Activated CD8-positive, alpha-beta T cell treated with anti-CD3 and anti-CD28 coated beads for 36 hours (primary cell): ENCODE measurements at regions not wholly inside any gene's neighbourhood (a gene's known extent, or its start where the extent isn't known, plus 50 kb on each side); places are given as distances from the start of the nearest gene placed in this dataset.

Source experiments
- ATAC-seq: fragments of 200-7000 bp; cut with Tn5 transposase; one replicate; pipeline ENCODE4 v1.10.0; 2021; ENCODE audit warnings: mild to moderate bottlenecking, moderate library complexity
- CTCF ChIA-PET: fragments of 350-600 bp; sonication (Branson Sonifier 250); formaldehyde crosslinking; loops from one replicate; lab custom pipeline; 2021; ENCODE audit warnings: antibody characterized with exemption; lab: Charles Lee
- POLR2A ChIA-PET: fragments of 350-600 bp; sonication (Branson Sonifier 250); formaldehyde crosslinking; loops from one replicate; lab custom pipeline; 2021; ENCODE audit warnings: antibody characterized with exemption; lab: Charles Lee
- DNase-seq: peaks from one replicate; pipeline ENCODE4 v3.0.0-alpha.2; 2020
- H3K27ac Mint-ChIP-seq: one replicate; pipeline ENCODE4 v1.8.0; 2021; ENCODE audit warnings: mild to moderate bottlenecking, mixed read lengths
- H3K27me3 Mint-ChIP-seq: one replicate; pipeline ENCODE4 v1.8.0; 2021; ENCODE audit warnings: mixed read lengths
- H3K36me3 Mint-ChIP-seq: one replicate; pipeline ENCODE4 v1.8.0; 2021; ENCODE audit warnings: low read depth, mixed read lengths
- H3K4me1 Mint-ChIP-seq: one replicate; pipeline ENCODE4 v1.8.0; 2021; ENCODE audit warnings: low read depth, mixed read lengths
- H3K4me3 Mint-ChIP-seq: one replicate; pipeline ENCODE4 v1.8.0; 2021; ENCODE audit warnings: mild to moderate bottlenecking, moderate library complexity, mixed read lengths
- H3K9me3 Mint-ChIP-seq: one replicate; pipeline ENCODE4 v1.8.0; 2021; ENCODE audit warnings: mixed read lengths
- CTCF ChIP-seq: fragments of 200-600 bp; IDR thresholded peaks from one replicate; pipeline ENCODE4 v1.8.0; 2022; ENCODE audit warnings: antibody characterized with exemption, mild to moderate bottlenecking
- intact Hi-C: fragments of 100-400 bp; cut with micrococcal nuclease; formaldehyde crosslinking; loops from one replicate; pipeline ENCODE4 v1.10.0; 2022

GRCh38 chr2:107128381-107128780, 242.4 kb upstream of the ST6GAL2 start:
- H3K27ac Mint-ChIP-seq = no peak overlapping the region
- TF ChIP-seq CTCF = no peak
- H3K4me1 Mint-ChIP-seq = no peaks in the 10 kb centered on the region
- H3K9me3 Mint-ChIP-seq = no peaks in the 10 kb centered on the region
- no peak overlapping the region for H3K4me3 Mint-ChIP-seq
- H3K27me3 Mint-ChIP-seq = no peaks in the 10 kb centered on the region
- intact Hi-C loops = no loop called here
- H3K36me3 Mint-ChIP-seq = no peaks in the 10 kb centered on the region
- ChIA-PET POLR2A (no interaction called here), CTCF (no interaction called here)
- no peak for ATAC-seq
- no peak for DNase-seq

GRCh38 chr2:107132070-107132469, 246.1 kb upstream of the ST6GAL2 start:
- H3K36me3 Mint-ChIP-seq = no peaks in the 10 kb centered on the region
- intact Hi-C loops = no loop called here
- no peak overlapping the region for H3K27ac Mint-ChIP-seq
- POLR2A ChIA-PET = no interaction called here
- TF ChIP-seq CTCF = no peak
- CTCF ChIA-PET = no interaction called here
- DNase-seq = peak; percentile 7
- H3K4me1 Mint-ChIP-seq = no peaks in the 10 kb centered on the region
- H3K27me3 Mint-ChIP-seq = no peaks in the 10 kb centered on the region
- H3K4me3 Mint-ChIP-seq = no peak overlapping the region
- H3K9me3 Mint-ChIP-seq = no peaks in the 10 kb centered on the region
- no peak for ATAC-seq

GRCh38 chr2:107132746-107133145, 246.8 kb upstream of the ST6GAL2 start:
- Mint-ChIP-seq H3K4me1 (no peaks in the 10 kb centered on the region), H3K27me3 (no peaks in the 10 kb centered on the region)

GRCh38 chr2:107133412-107133811, 247.4 kb upstream of the ST6GAL2 start:
- no peak overlapping the region for H3K27ac Mint-ChIP-seq
- CTCF ChIA-PET = no interaction called here
- POLR2A ChIA-PET = no interaction called here
- no peak for TF ChIP-seq CTCF
- no peaks in the 10 kb centered on the region for H3K4me1 Mint-ChIP-seq
- no peaks in the 10 kb centered on the region for H3K9me3 Mint-ChIP-seq
- DNase-seq = no peak
- H3K27me3 Mint-ChIP-seq = no peaks in the 10 kb centered on the region
- no peak overlapping the region for H3K4me3 Mint-ChIP-seq
- intact Hi-C loops = no loop called here
- ATAC-seq = no peak
- H3K36me3 Mint-ChIP-seq = no peaks in the 10 kb centered on the region

More at GRCh38 chr2:107132746-107133145, 246.8 kb upstream of the ST6GAL2 start:
- DNase-seq (no peak), ATAC-seq (no peak)
- CTCF ChIA-PET = no interaction called here
- H3K9me3 Mint-ChIP-seq = no peaks in the 10 kb centered on the region
- POLR2A ChIA-PET = no interaction called here
- no peak for TF ChIP-seq CTCF
- H3K27ac Mint-ChIP-seq = no peak overlapping the region
- no peak overlapping the region for H3K4me3 Mint-ChIP-seq
- intact Hi-C loops = no loop called here
- no peaks in the 10 kb centered on the region for H3K36me3 Mint-ChIP-seq

GRCh38 chr2:107136733-107137132, 250.8 kb upstream of the ST6GAL2 start:
- Mint-ChIP-seq H3K27ac (no peak overlapping the region), H3K4me3 (no peak overlapping the region), H3K27me3 (no peaks in the 10 kb centered on the region), H3K9me3 (no peaks in the 10 kb centered on the region), H3K36me3 (no peaks in the 10 kb centered on the region), H3K4me1 (no peaks in the 10 kb centered on the region)
- no peak for DNase-seq
- ChIA-PET CTCF (no interaction called here), POLR2A (no interaction called here)
- intact Hi-C loops = no loop called here
- ATAC-seq = no peak
- no peak for TF ChIP-seq CTCF
